KMS-11 (cell line): ENCODE measurements at regions not wholly inside any gene's neighbourhood (a gene's known extent, or its start where the extent isn't known, plus 50 kb on each side); places are given as distances from the start of the nearest gene placed in this dataset.
"Not testable (repeated sequence)": the region's sequence is repeated elsewhere in the genome, so short reads cannot be mapped to it uniquely, and the experiment has no call there.

Experiments used
- H2AFZ ChIP-seq: fragments of 200-600 bp; sonication (generic); 2 replicates; pipeline ENCODE4 v1.6.1; 2016; ENCODE audit warnings: antibody characterized with exemption, mixed run types, low read depth
- H3K27ac ChIP-seq: fragments of 200-600 bp; sonication (generic); 2 replicates; pipeline ENCODE4 v1.6.1; 2016; ENCODE audit warnings: mild to moderate bottlenecking, mixed run types
- H3K27me3 ChIP-seq: fragments of 200-600 bp; sonication (generic); 2 replicates; pipeline ENCODE4 v1.6.1; 2017; ENCODE audit warnings: mild to moderate bottlenecking, low read depth, mixed run types, moderate library complexity; ENCODE audit not compliant: insufficient read depth
- H3K36me3 ChIP-seq: fragments of 200-600 bp; sonication (generic); 2 replicates; pipeline ENCODE4 v1.6.1; 2017; ENCODE audit warnings: mild to moderate bottlenecking, mixed run types; ENCODE audit not compliant: insufficient read depth
- H3K4me1 ChIP-seq: fragments of 200-600 bp; sonication (generic); 2 replicates; pipeline ENCODE4 v1.6.1; 2016; ENCODE audit warnings: mild to moderate bottlenecking, low read depth, mixed run types; ENCODE audit not compliant: poor library complexity, severe bottlenecking
- H3K4me2 ChIP-seq: fragments of 200-600 bp; sonication (generic); 2 replicates; pipeline ENCODE4 v1.7.0; 2016; ENCODE audit warnings: mild to moderate bottlenecking, mixed run types
- H3K4me3 ChIP-seq: fragments of 200-600 bp; sonication (generic); IDR thresholded peaks from 2 replicates; pipeline ENCODE4 v1.6.1; 2017; ENCODE audit warnings: low read depth, low read length, mixed read lengths; ENCODE audit not compliant: insufficient read depth
- H3K79me2 ChIP-seq: fragments of 200-600 bp; sonication (generic); 2 replicates; pipeline ENCODE4 v1.6.1; 2016; ENCODE audit warnings: low read depth, mixed run types; ENCODE audit not compliant: insufficient read depth
- H3K9ac ChIP-seq: fragments of 200-600 bp; sonication (generic); 2 replicates; pipeline ENCODE4 v1.6.1; 2016; ENCODE audit warnings: mild to moderate bottlenecking, mixed run types
- H4K20me1 ChIP-seq: fragments of 200-600 bp; sonication (generic); 2 replicates; pipeline ENCODE4 v1.6.1; 2016; ENCODE audit warnings: mild to moderate bottlenecking, mixed run types; ENCODE audit not compliant: insufficient read depth

GRCh38 chr15:85196697-85197096 is 183.7 kb upstream of the AKAP13 start:
- not testable (repeated sequence) for H4K20me1 ChIP-seq, H3K9ac ChIP-seq, H3K27me3 ChIP-seq, H3K4me1 ChIP-seq, H3K27ac ChIP-seq, H3K36me3 ChIP-seq, H2AFZ ChIP-seq, H3K4me2 ChIP-seq, H3K79me2 ChIP-seq, H3K4me3 ChIP-seq

- not testable (repeated sequence) for H3K36me3 ChIP-seq, H3K79me2 ChIP-seq, H3K27ac ChIP-seq, H3K9ac ChIP-seq, H4K20me1 ChIP-seq, H3K4me1 ChIP-seq, H2AFZ ChIP-seq, H3K27me3 ChIP-seq, H3K4me3 ChIP-seq, H3K4me2 ChIP-seq
Observed at GRCh38 chr15:85197582-85197981, 182.8 kb upstream of the AKAP13 start.

- H3K9ac ChIP-seq, H3K27ac ChIP-seq, H3K4me2 ChIP-seq, H3K4me1 ChIP-seq, H3K79me2 ChIP-seq, H3K4me3 ChIP-seq, H4K20me1 ChIP-seq, H3K36me3 ChIP-seq, H2AFZ ChIP-seq, H3K27me3 ChIP-seq: not testable (repeated sequence)
Observed at GRCh38 chr15:85198432-85198831, 182.0 kb upstream of the AKAP13 start.

- not testable (repeated sequence) for H3K27ac ChIP-seq, H3K4me3 ChIP-seq, H3K4me1 ChIP-seq, H3K27me3 ChIP-seq, H3K9ac ChIP-seq, H3K4me2 ChIP-seq, H2AFZ ChIP-seq, H4K20me1 ChIP-seq, H3K79me2 ChIP-seq, H3K36me3 ChIP-seq
Observed at GRCh38 chr15:85200215-85200614, 180.2 kb upstream of the AKAP13 start.

GRCh38 chr15:85201118-85201793 is 179.1 kb upstream of the AKAP13 start:
- not testable (repeated sequence) for H3K4me3 ChIP-seq, H3K27ac ChIP-seq, H3K4me2 ChIP-seq, H3K9ac ChIP-seq, H3K4me1 ChIP-seq, H4K20me1 ChIP-seq, H3K79me2 ChIP-seq, H2AFZ ChIP-seq, H3K27me3 ChIP-seq, H3K36me3 ChIP-seq

GRCh38 chr15:85204481-85204880 is 175.9 kb upstream of the AKAP13 start:
- H3K4me1 ChIP-seq, H3K27ac ChIP-seq, H2AFZ ChIP-seq, H3K36me3 ChIP-seq, H3K4me2 ChIP-seq, H3K4me3 ChIP-seq, H3K79me2 ChIP-seq, H3K27me3 ChIP-seq, H4K20me1 ChIP-seq, H3K9ac ChIP-seq: not testable (repeated sequence)

GRCh38 chr15:85233791-85234325 is 146.5 kb upstream of the AKAP13 start:
- not testable (repeated sequence) for H2AFZ ChIP-seq, H4K20me1 ChIP-seq, H3K4me2 ChIP-seq, H3K27ac ChIP-seq, H3K79me2 ChIP-seq, H3K27me3 ChIP-seq, H3K9ac ChIP-seq, H3K4me1 ChIP-seq, H3K36me3 ChIP-seq, H3K4me3 ChIP-seq

GRCh38 chr15:85234450-85235196 is 145.8 kb upstream of the AKAP13 start:
- H3K4me2 ChIP-seq, result not testable (repeated sequence)

GRCh38 chr15:85244056-85244455 is 136.3 kb upstream of the AKAP13 start:
- not testable (repeated sequence) for H3K27me3 ChIP-seq, H3K27ac ChIP-seq, H2AFZ ChIP-seq, H4K20me1 ChIP-seq, H3K9ac ChIP-seq, H3K4me3 ChIP-seq, H3K4me2 ChIP-seq, H3K79me2 ChIP-seq, H3K36me3 ChIP-seq, H3K4me1 ChIP-seq

More at GRCh38 chr15:85234450-85235196, 145.8 kb upstream of the AKAP13 start:
- H4K20me1 ChIP-seq, H3K27ac ChIP-seq, H3K4me3 ChIP-seq, H3K79me2 ChIP-seq, H3K9ac ChIP-seq, H3K36me3 ChIP-seq, H3K27me3 ChIP-seq, H3K4me1 ChIP-seq, H2AFZ ChIP-seq: not testable (repeated sequence)

GRCh38 chr15:85250938-85251542 is 129.4 kb upstream of the AKAP13 start:
- H3K27me3 ChIP-seq, H3K4me3 ChIP-seq, H2AFZ ChIP-seq, H3K36me3 ChIP-seq, H3K4me1 ChIP-seq, H4K20me1 ChIP-seq, H3K4me2 ChIP-seq, H3K27ac ChIP-seq, H3K79me2 ChIP-seq, H3K9ac ChIP-seq: not testable (repeated sequence)
